ENCODE measurements at regions not wholly inside any gene's neighbourhood (a gene's known extent, or its start where the extent isn't known, plus 50 kb on each side); places are given as distances from the start of the nearest gene placed in this dataset.

GRCh38 chr2:108115868-108116267 is 123.9 kb upstream of the SULT1C3 start:
- TF ChIP-seq CTCF (conservative IDR thresholded peaks at IDR 0.05) = no peak
- Mint-ChIP-seq H3K27me3 (ENCODE audit: low read depth) (no peaks in the 10 kb centered on the region; the same call in 1 of the 2 replicates), H3K36me3 (ENCODE audit: insufficient read depth in 1 of 3, low read depth in 3 of 3) (peaks cover 5 to 20% (median 13%) of the 10 kb centered on the region in 3 experiments), H3K4me1 (peaks cover 22 to 25% of the 10 kb centered on the region in 2 experiments), H3K27ac (no peak overlapping the region; a peak in 1 of 7 replicates), H3K4me3 (no peak overlapping the region), H3K9me3 (peaks cover 7 to 9% of the 10 kb centered on the region in 2 experiments)
- no peak overlapping the region for H2AFZ ChIP-seq (ENCODE audit: low read length)
- H2BK12ac ChIP-seq (ENCODE audit: insufficient read length, low read depth, low read length) = no peak overlapping the region
- no peak overlapping the region for H3T11ph ChIP-seq (ENCODE audit: low read length)
- WGBS (ENCODE audit: extremely low coverage, insufficient read length, low lambda C conversion rate) = no CpG with 5 or more reads among the region's 3 CpGs
- H3K18ac ChIP-seq (ENCODE audit: insufficient read length, low read depth, low read length) = no peak overlapping the region
- no peak overlapping the region for H3K56ac ChIP-seq (ENCODE audit: insufficient read length, low read depth, low read length)
- H2BK15ac ChIP-seq (ENCODE audit: low read depth, low read length) = no peak overlapping the region
- H2BK120ac ChIP-seq (ENCODE audit: low read depth, low read length, poor library complexity, severe bottlenecking) = no peak overlapping the region
- H3K79me1 ChIP-seq (ENCODE audit: insufficient read depth, low read depth, low read length, poor library complexity, severe bottlenecking) = no peaks in the 10 kb centered on the region
- H4K91ac ChIP-seq (ENCODE audit: insufficient read length, low read depth, low read length) = no peak overlapping the region
- no peaks in the 10 kb centered on the region for H3K9me3 ChIP-seq (ENCODE audit: control insufficient read depth, low read depth, low read length)
- no peak overlapping the region for H2BK20ac ChIP-seq (ENCODE audit: low read depth, low read length, poor library complexity, severe bottlenecking)
- no peaks in the 10 kb centered on the region for H3K23me2 ChIP-seq (ENCODE audit: insufficient read length, low read depth, low read length, poor library complexity, severe bottlenecking)
- H3K23ac ChIP-seq (ENCODE audit: insufficient read length, low read depth, low read length) = no peak overlapping the region
- H3K14ac ChIP-seq (ENCODE audit: insufficient read depth, low read length) = no peak overlapping the region
- H3K27ac ChIP-seq (ENCODE audit: insufficient read length, low read depth, low read length) = no peak overlapping the region
- no peak overlapping the region for H2BK5ac ChIP-seq (ENCODE audit: insufficient read length, low read length)
- H3K4ac ChIP-seq (ENCODE audit: low read depth, low read length) = no peak overlapping the region
- DNase-seq = no peak
- no peaks in the 10 kb centered on the region for H3K4me1 ChIP-seq (ENCODE audit: insufficient read depth, low read length)
- no peak overlapping the region for H3K4me2 ChIP-seq (ENCODE audit: insufficient read depth, insufficient read length, low read length)
- no peak overlapping the region for H3K9ac ChIP-seq (ENCODE audit: extremely low read depth, insufficient read length, low read length)
- no peaks in the 10 kb centered on the region for H3K79me2 ChIP-seq (ENCODE audit: insufficient read depth, low read length)
- no peak overlapping the region for H2AK5ac ChIP-seq (ENCODE audit: insufficient read length, low read length)
- H4K5ac ChIP-seq (ENCODE audit: insufficient read length, low read depth, low read length) = no peak overlapping the region
- no peaks in the 10 kb centered on the region for H3K27me3 ChIP-seq (ENCODE audit: insufficient read depth, low read length)
- no peak overlapping the region for H4K8ac ChIP-seq (replicated peaks; ENCODE audit: insufficient read length, low read depth, low read length)
- H4K20me1 ChIP-seq (ENCODE audit: control insufficient read depth, insufficient read depth, insufficient read length) = no peaks in the 10 kb centered on the region
